NB4 (cell line): ENCODE measurements at regions not wholly inside any gene's neighbourhood (a gene's known extent, or its start where the extent isn't known, plus 50 kb on each side); places are given as distances from the start of the nearest gene placed in this dataset.

Source experiments
- DNase-seq: peaks from one replicate; pipeline ENCODE4 v3.0.0; 2010; ENCODE audit warnings: low read depth
- H3K4me3 ChIP-seq: one replicate; pipeline ENCODE4 v1.5.1; 2011; ENCODE audit warnings: mild to moderate bottlenecking, low read depth, low read length, moderate library complexity
- MAX ChIP-seq: IDR thresholded peaks from 2 replicates; pipeline ENCODE4 v1.6.1; 2011; ENCODE audit warnings: low read depth, low read length
- MYC ChIP-seq: IDR thresholded peaks from 2 replicates; pipeline ENCODE4 v1.6.1; 2011; ENCODE audit warnings: low read depth, low read length
- POLR2A ChIP-seq: IDR thresholded peaks from 2 replicates; pipeline ENCODE4 v1.6.1; 2011; ENCODE audit warnings: mild to moderate bottlenecking; ENCODE audit not compliant: insufficient read length; ENCODE audit errors: extremely low read depth
- TF ChIP-seq, protein P1 (sequence below): IDR thresholded peaks from one replicate; pipeline ENCODE4 v1.5.1; 2012; ENCODE audit warnings: low read depth, low read length

- no peak for DNase-seq
- no peak for TF ChIP-seq MAX
- TF ChIP-seq, protein P1, sequence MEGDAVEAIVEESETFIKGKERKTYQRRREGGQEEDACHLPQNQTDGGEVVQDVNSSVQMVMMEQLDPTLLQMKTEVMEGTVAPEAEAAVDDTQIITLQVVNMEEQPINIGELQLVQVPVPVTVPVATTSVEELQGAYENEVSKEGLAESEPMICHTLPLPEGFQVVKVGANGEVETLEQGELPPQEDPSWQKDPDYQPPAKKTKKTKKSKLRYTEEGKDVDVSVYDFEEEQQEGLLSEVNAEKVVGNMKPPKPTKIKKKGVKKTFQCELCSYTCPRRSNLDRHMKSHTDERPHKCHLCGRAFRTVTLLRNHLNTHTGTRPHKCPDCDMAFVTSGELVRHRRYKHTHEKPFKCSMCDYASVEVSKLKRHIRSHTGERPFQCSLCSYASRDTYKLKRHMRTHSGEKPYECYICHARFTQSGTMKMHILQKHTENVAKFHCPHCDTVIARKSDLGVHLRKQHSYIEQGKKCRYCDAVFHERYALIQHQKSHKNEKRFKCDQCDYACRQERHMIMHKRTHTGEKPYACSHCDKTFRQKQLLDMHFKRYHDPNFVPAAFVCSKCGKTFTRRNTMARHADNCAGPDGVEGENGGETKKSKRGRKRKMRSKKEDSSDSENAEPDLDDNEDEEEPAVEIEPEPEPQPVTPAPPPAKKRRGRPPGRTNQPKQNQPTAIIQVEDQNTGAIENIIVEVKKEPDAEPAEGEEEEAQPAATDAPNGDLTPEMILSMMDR: no peak
- no peak for TF ChIP-seq MYC
- no peak for TF ChIP-seq POLR2A
- no peak overlapping the region for H3K4me3 ChIP-seq
Measured at GRCh38 chr1:87650306-87650705, 321.6 kb downstream of the LMO4 start.

- no peak for DNase-seq
- no peak overlapping the region for H3K4me3 ChIP-seq
- TF ChIP-seq, protein P1: no peak
- TF ChIP-seq MAX (no peak), POLR2A (no peak), MYC (no peak)
Measured at GRCh38 chr1:87652176-87652575, 323.5 kb downstream of the LMO4 start.

DNA sequence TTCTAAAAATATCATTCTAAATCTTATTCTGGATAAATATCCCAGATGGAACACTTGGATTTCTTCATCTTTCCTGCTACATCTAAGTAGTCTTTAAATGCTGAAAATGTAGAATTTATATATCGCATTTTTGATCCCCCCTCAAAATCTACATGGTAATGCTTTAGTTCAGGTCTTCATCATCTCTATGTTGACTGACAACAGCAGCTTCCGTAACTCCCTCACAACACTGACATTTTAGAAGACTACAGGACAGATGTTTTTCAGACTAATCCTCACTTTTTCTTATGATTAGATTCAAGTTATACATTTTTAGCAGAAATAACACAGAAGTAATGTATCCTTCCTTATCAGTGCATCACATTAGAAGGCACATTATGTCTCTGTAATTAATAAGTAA, 336.5 kb downstream of the LMO4 start:
- TF ChIP-seq, protein P1: no peak
- TF ChIP-seq MAX: no peak
- TF ChIP-seq POLR2A: no peak
- no peak for TF ChIP-seq MYC
- no peak for DNase-seq
- no peak overlapping the region for H3K4me3 ChIP-seq

GRCh38 chr1:87666681-87667080, 338.0 kb downstream of the LMO4 start:
- no peak for DNase-seq

DNA sequence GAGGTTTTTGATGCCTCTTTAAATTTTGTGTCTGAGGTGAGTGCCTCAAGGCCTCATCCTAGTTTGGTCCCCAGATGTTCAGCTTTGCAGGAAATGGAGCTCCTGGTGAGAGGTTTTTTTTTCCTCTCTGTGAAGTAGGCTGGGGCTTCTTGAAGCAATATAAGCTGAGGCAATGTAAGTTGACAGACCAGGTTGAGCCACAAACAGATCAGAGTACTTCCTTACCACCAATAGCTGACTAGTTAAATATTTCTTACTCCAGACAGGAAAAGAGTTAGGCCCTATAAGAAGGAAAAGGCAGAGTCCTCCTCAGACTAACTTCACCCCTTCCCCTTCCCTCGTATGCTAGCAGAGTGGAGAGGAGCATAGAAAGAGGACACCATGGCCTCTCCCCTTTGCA, 341.0 kb downstream of the LMO4 start:
- TF ChIP-seq MAX (no peak), MYC (no peak), POLR2A (no peak)
- TF ChIP-seq, protein P1: no peak

More at GRCh38 chr1:87666681-87667080, 338.0 kb downstream of the LMO4 start:
- no peak overlapping the region for H3K4me3 ChIP-seq
- TF ChIP-seq, protein P1: no peak
- TF ChIP-seq MAX: no peak

GRCh38 chr1:87673309-87673708, 344.6 kb downstream of the LMO4 start:
- no peak overlapping the region for H3K4me3 ChIP-seq
- DNase-seq: no peak
- TF ChIP-seq MAX (no peak), MYC (no peak), POLR2A (no peak)
- TF ChIP-seq, protein P1: no peak

More for the DNA sequence above, 341.0 kb downstream of the LMO4 start:
- no peak for DNase-seq
- H3K4me3 ChIP-seq: no peak overlapping the region
